GM18951 (cell line): ENCODE measurements at regions not wholly inside any gene's neighbourhood (a gene's known extent, or its start where the extent isn't known, plus 50 kb on each side); places are given as distances from the start of the nearest gene placed in this dataset.

Experiments used
- POLR2A ChIP-seq: IDR thresholded peaks from 4 replicates; pipeline ENCODE4 v1.6.1; 2011; ENCODE audit warnings: mild to moderate bottlenecking; ENCODE audit not compliant: insufficient read length, insufficient read depth; ENCODE audit errors: extremely low read depth
- in situ Hi-C: fragments of 300-500 bp; cut with MboI; formaldehyde crosslinking; loops from one replicate; pipeline ENCODE4 v1.12.0; 2022; ENCODE audit warnings: low sequenced_read_pairs, mixed read lengths, inconsistent platforms; ENCODE audit not compliant: unreplicated experiment

DNA sequence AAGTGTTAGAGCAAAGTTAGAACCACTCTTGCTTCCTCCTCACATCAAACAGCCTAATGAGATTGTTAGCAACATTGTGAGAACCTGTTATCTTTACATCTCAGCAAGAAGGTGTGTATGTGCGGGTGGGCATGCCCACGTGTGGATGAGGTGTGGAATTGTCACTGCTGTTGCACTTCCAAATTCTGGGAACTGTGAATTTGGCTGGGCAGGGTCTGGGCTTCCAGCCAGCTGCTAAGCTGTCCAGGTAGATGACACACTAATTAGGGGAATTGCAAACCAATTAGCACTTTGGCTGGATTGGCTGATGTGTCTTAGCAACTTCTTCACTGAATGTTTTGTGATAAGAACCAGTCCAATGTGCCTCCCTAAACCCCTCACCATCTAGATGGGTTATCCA lies 848.2 kb downstream of the DHX35 start:
- TF ChIP-seq POLR2A = no peak
- in situ Hi-C loops = no loop called here

DNA sequence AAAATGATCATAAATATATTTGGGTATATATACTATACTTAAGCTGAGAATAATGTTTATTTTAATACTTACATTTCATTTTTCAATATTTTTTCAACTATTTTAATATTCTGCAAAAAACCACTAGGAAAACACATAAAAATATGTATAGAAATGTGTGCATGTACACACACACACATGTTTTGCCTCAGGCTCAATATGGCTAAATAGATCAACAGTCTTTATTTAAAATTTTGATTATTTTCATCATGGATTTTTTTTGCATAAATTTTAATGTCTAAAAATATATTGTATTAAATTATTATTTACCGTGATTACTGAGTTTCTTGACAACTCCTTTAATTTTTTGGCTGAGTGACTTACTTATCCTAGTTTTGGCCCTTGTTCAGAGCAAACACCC lies 846.5 kb downstream of the DHX35 start:
- TF ChIP-seq POLR2A = no peak
- in situ Hi-C loops = no loop called here

DNA sequence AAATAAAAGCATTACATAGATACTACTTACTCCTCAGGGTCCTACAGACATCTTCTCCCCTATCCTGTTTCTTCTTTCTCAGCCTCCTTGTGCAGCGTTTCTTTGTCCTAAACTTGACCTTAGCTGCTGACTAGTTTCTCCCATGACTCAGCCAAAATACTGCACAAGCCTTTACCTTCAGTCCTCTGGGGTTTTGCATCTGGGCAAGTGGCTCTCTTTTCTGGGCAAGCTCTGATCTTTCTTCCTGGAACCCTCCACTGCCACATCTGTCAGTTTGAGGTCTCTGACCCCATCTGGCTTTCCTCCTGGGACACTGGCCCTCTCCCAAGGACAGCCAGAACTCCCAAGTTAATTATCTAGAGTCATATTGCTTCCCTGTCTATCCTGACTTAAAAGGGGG lies 838.4 kb downstream of the DHX35 start:
- in situ Hi-C loops = no loop called here
- no peak for TF ChIP-seq POLR2A

DNA sequence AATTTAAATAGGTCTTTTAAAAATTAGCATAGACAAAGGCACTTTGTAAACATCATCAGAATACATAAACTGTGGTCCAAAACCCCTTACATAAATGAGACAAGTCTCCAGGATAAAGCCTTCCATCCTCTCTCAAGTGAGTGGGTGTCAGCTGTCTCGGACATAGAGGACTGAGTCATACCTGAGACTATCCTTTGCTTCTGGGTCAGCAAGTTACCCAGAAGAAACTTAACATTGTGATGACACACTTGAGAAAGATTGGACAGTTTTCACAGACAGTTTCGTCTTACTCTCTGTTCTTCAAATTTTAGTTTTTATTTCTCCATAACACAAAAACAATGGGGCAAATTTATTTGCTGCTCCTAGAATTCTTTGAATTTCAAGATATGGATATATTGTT lies 838.0 kb downstream of the DHX35 start:
- in situ Hi-C loops = no loop called here
- no peak for TF ChIP-seq POLR2A

DNA sequence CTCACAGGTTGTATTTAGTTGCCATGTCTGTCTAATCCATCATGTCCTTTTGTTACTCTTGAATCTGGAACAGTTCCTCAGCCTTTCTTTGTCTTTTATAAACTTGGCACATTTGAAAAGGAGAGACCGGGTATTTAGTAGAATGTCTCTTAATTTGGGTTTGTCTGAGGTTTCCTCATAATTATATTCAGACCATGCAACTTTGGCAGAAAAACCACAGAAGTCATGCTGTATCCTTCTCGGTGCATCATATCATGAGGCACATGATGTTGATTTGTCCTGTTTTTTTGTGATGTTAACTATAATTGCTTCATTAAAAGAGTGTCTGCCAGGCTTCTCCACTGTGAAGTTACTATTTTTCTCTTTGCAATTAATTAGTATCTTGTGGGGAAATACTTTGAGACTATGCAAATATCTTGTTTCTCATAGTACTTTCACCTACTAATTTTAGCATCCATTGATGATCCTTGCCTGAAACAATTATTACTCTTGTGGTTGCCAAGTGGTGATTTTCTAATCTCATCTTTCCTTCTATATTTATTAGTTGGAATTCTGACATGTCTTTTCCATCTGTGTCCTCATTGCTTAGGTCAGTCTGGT lies 837.3 kb downstream of the DHX35 start:
- in situ Hi-C loops = no loop called here

DNA sequence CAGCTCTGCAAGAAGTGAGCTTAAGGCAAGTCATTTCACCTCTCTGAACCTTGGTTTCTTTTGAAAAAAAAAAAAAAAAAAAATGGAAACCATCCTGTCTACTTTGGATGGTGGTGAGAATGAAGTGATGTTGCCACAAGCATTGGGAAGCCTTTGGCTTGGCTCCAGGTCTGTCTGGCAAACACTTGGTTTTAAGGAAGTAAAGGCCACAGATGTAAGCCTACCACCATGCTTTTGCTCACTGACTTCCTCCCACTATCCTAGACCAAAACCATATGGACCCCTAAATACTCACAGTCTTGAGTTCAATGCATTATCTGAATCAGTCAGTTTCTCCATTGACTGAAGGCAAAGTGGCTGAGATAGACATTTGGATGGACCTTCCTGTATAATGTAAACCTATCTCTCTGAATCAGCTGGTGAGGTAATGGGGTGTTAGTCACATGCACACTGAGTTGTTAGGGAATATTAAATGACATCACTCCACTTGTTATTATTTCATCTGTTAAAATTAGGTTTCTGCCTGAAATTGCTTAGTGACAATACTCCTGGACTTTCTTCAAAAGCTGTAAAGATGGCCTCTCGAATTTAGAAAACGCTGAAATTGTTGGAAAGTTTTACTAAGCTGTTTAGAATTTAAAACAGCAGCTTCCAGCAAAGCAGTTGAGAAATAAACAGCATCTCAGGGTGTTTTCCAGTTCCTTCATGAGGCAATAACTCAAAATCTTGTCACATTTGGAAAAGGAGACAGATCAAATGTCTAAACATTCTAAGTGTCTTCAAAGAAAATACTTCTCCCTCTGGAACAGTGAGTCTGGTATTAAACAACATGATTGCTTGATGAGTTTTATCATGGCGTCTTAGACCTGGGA lies 833.5 kb downstream of the DHX35 start:
- TF ChIP-seq POLR2A = no peak
- in situ Hi-C loops = no loop called here

More for the DNA sequence above, 837.3 kb downstream of the DHX35 start:
- TF ChIP-seq POLR2A = no peak

DNA sequence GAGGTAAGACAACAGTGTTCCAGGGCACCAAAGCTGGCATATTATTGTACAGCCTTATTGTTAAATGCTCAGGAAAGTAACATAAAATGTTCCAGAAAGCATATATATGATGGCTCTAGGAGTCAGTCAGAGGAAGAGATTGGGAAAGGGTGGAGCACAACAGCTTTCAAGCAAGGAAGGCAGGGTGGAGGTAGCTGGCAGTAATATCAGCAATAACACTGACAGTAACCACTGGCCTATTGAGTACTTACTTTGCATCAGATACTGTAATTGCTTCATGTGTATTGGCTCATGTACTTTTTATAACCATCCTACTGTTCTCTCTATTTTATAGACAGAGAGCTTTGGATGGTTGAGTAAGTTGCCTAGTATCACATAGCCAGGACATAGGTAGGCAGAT lies 830.2 kb downstream of the DHX35 start:
- in situ Hi-C loops = no loop called here
- TF ChIP-seq POLR2A = no peak

DNA sequence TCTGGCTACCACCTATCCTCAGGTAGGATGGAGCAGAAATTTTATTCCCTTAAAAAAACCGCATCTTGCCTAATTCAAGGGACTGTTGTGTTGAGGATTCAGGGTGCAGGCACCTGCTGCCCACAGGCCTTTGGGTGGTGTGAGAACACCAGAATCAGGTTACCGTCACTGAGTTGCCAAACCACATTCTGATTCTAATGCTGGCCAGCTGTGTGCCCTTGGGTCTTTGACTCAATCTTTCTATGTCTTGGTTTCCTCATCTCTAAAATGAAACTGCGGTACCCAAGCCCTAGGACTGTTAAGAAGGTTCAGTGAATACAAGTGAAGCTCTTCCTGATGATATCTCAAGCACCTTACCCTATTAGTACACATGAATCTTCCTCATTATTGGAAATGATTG lies 827.3 kb downstream of the DHX35 start:
- in situ Hi-C loops = no loop called here
- TF ChIP-seq POLR2A = no peak

DNA sequence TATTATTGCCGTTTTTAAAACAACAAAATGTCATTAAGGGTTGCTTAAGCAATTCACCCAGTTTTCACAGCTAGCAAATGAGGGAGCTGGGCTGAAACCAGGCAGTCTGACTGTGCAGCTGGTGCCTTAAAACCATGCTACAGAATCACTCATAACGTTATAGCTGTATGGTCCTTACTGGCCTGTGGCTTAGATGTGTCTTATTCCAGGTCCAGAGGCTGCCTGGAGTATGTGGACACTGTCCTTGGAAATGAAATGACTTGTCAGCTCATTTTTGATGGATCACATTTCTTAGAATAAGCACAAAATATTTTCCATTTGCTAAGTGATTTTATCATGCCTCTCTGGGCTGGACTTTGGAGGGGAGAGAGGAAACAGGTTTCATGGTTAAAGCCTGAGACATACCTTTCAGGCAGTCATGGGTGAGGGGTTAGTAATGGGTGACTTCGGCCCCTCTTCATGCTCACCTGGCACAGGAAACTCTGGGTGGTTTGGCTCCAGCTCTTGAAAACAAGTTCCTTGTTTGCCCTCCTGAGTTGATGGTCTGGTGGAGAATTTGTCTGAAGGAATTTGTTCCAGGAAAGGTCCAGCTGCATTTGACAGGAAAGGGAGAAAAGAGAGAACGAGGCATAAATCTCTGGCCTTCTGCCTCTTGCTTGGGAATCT lies 823.2 kb downstream of the DHX35 start:
- no peak for TF ChIP-seq POLR2A
- in situ Hi-C loops = no loop called here

DNA sequence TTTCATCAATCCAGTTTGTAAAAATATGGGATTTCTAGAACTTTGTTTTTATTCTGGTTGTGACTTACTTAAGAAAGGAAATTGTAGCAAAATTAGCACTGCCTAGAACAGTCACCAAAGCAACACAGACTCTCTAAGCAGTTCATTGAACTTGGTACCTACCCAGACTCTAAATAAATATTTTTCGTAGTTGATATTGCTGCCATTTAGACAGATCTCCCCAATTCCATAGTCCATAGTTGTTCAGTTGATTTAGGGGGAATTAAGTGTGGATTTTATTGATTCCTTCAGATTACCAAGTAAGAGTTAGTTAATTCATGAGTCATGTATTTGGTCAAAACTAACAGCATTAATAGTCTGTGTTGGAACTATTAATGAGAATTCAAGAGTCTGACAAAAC lies 822.5 kb downstream of the DHX35 start:
- in situ Hi-C loops = no loop called here
- TF ChIP-seq POLR2A = no peak

DNA sequence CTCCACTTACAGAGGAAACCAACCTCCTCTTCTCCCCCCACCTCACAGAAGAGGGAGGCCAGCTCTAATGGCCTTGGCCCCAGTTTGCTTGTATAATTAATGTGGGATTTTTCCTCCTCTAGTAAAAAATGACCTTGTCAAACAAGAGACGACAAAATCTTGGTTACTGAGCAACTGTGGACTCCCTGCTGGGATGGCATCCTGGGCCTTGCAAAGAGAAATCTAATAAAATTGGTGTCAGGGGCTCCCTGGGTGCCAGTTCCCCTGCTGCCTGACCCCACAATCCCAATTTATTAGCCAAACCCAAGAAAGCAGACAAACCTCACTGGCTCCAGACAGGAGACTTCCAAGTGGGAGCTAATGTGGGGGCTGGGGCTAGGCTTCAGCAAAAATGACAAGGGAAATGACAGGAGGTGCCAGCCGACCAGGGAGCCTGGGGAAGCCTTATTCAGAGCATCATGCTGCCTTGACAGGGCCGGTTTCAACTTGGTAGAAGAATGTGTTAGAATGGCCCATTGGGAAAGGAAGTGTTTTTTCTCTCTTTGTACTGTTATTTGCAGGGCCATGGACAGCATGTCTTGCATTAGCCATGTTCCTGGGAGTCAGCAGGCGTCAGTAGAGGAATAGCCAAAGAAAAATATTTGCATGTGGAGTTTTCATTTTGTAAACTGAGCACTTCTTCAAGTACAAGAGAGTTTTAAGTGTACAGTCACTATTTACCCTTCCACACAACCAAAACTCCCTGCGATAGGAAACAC lies 816.9 kb downstream of the DHX35 start:
- in situ Hi-C loops = no loop called here
- no peak for TF ChIP-seq POLR2A

DNA sequence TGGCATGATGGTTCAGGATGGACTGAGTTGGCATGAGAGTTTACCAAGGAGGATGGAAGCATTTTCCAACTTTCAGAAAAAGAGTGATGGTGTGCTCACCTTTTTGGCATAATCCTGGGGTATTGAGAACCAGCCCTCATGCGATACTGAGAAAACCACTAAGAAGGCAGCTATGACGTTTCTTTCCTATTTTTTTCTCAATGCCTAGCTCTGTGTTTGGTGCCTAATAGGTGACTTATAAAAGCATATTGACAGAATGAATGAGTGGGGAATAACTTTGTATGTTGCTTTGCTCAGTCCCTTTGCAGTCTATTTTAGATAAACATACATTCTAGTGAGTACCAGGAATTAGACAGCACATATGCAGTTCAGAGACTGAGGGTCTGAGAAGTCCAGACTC lies 816.3 kb downstream of the DHX35 start:
- in situ Hi-C loops = no loop called here
- TF ChIP-seq POLR2A = no peak

DNA sequence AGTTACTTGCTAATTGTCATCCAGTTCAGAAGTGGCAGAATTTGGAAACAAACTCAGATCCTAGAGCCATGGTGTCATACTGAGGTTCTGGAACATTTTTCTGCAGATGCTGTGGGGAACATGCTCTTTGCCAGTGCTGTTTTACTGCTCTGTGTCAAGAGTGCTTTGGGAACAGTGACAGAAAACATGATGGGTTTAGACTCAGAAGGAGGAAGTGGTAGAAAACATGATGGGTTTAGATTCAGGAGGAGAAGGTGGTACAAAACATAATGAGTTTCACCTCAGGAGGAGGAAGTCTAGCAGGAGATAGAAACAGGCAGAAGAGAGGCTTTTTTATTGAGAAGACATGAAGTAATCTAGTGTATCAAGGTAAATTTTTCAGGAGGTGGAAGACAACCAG lies 815.5 kb downstream of the DHX35 start:
- no peak for TF ChIP-seq POLR2A
- in situ Hi-C loops = no loop called here
